SK-N-SH (cell line): ENCODE measurements at regions not wholly inside any gene's neighbourhood (a gene's known extent, or its start where the extent isn't known, plus 50 kb on each side); places are given as distances from the start of the nearest gene placed in this dataset.

Experiments used
- CTCF ChIA-PET: fragments of 300-600, 350-600 bp; formaldehyde crosslinking; extraction: SDS; loops from one replicate; lab custom pipeline; 2021; lab: Yijun Ruan, JAX
- POLR2A ChIA-PET: fragments of 350-600 bp; sonication (Branson Sonifier 250); formaldehyde crosslinking; extraction: SDS; loops from one replicate; lab custom pipeline; 2020; ENCODE audit warnings: antibody characterized with exemption, inconsistent platforms; lab: Yijun Ruan, JAX
- DNase-seq: peaks from one replicate; pipeline ENCODE4 v3.0.0; 2012
- H2AFZ ChIP-seq: fragments of 200-600 bp; sonication (generic); 2 replicates; pipeline ENCODE4 v1.8.1; 2016; ENCODE audit warnings: antibody characterized with exemption, mild to moderate bottlenecking, low read depth
- H3F3A ChIP-seq: fragments of 200-600 bp; sonication (generic); replicated peaks from 2 replicates; pipeline ENCODE3; 2016; ENCODE audit warnings: antibody characterized with exemption, mild to moderate bottlenecking; ENCODE audit not compliant: insufficient read depth
- H3K27ac ChIP-seq, 2 experiments: fragments of 200-500 bp in 1 of 2; fragments of 200-600 bp in 1 of 2; sonication (Bioruptor generic) in 1 of 2; sonication (generic), shearing (Covaris generic) in 1 of 2; 2 replicates each; pipeline versions ENCODE4 v1.5.1 to v1.6.1; 2014 to 2016; ENCODE audit warnings: low read depth in 2 of 2, inconsistent platforms in 1 of 2, low read length in 1 of 2, mild to moderate bottlenecking in 1 of 2, mixed read lengths in 1 of 2
- H3K27me3 ChIP-seq: fragments of 200-600 bp; sonication (generic), shearing (Covaris generic); 2 replicates; pipeline ENCODE4 v1.6.1; 2016; ENCODE audit warnings: mixed run types; ENCODE audit not compliant: insufficient read depth
- H3K36me3 ChIP-seq, 2 experiments: fragments of 200-500 bp in 1 of 2; fragments of 200-600 bp in 1 of 2; sonication (Bioruptor generic) in 1 of 2; sonication (generic) in 1 of 2; replicated peaks in 1 of 2; 2 replicates each; pipeline versions ENCODE3 to v1.5.1; 2014 to 2016; ENCODE audit warnings: low read length in 1 of 2, mild to moderate bottlenecking in 1 of 2; ENCODE audit not compliant: insufficient read depth in 2 of 2, control insufficient read depth in 1 of 2
- H3K4me1 ChIP-seq, 2 experiments: fragments of 200-500 bp in 1 of 2; fragments of 200-600 bp in 1 of 2; sonication (Bioruptor generic) in 1 of 2; sonication (generic), shearing (Covaris generic) in 1 of 2; 2 replicates each; pipeline versions ENCODE4 v1.5.1 to v1.6.1; 2014 to 2016; ENCODE audit warnings: low read depth in 1 of 2, low read length in 1 of 2, mixed run types in 1 of 2; ENCODE audit not compliant: insufficient read depth in 2 of 2, control insufficient read depth in 1 of 2
- H3K4me2 ChIP-seq: fragments of 200-600 bp; sonication (generic), shearing (Covaris generic); 2 replicates; pipeline ENCODE4 v1.6.1; 2017; ENCODE audit warnings: mixed run types
- H3K4me3 ChIP-seq, 2 experiments: fragments of 200-500 bp in 1 of 2; fragments of 200-600 bp in 1 of 2; sonication (Bioruptor generic) in 1 of 2; sonication (generic), shearing (Covaris generic) in 1 of 2; 2 replicates each; pipeline versions ENCODE4 v1.5.1 to v1.8.1; 2014 to 2016; ENCODE audit warnings: low read depth in 2 of 2, inconsistent platforms in 1 of 2, low read length in 1 of 2, mild to moderate bottlenecking in 1 of 2, mixed read lengths in 1 of 2, moderate library complexity in 1 of 2
- H3K79me2 ChIP-seq: fragments of 200-600 bp; sonication (generic); 2 replicates; pipeline ENCODE4 v1.8.1; 2017; ENCODE audit warnings: mild to moderate bottlenecking; ENCODE audit not compliant: insufficient read depth
- H3K9ac ChIP-seq: fragments of 200-600 bp; sonication (generic); 2 replicates; pipeline ENCODE4 v1.6.1; 2017; ENCODE audit warnings: mixed run types
- H3K9me2 ChIP-seq: fragments of 200-600 bp; sonication (generic); 2 replicates; pipeline ENCODE4 v1.6.1; 2017; ENCODE audit warnings: mixed run types
- H3K9me3 ChIP-seq: fragments of 200-600 bp; sonication (generic); 2 replicates; pipeline ENCODE4 v1.6.1; 2017; ENCODE audit warnings: mixed run types, mild to moderate bottlenecking, moderate library complexity
- H4K20me1 ChIP-seq: fragments of 200-600 bp; sonication (generic); 2 replicates; pipeline ENCODE4 v1.6.1; 2017; ENCODE audit warnings: mild to moderate bottlenecking, mixed run types; ENCODE audit not compliant: insufficient read depth
- CHD2 ChIP-seq: fragments of 150-350 bp; IDR thresholded peaks from 2 replicates; pipeline ENCODE4 v1.6.1; 2018; ENCODE audit warnings: low read length; ENCODE audit not compliant: partially characterized antibody
- EP300 ChIP-seq, 2 experiments: IDR thresholded peaks; 2 replicates each; pipeline versions ENCODE4 v1.4.0 to v1.6.1; 2012; ENCODE audit warnings: borderline replicate concordance in 1 of 2, low read depth in 1 of 2, low read length in 1 of 2
- FOXM1 ChIP-seq: IDR thresholded peaks from 2 replicates; pipeline ENCODE4 v1.4.0; 2012; ENCODE audit warnings: low read depth, mild to moderate bottlenecking
- GATA2 ChIP-seq: sonication (generic); formaldehyde crosslinking; IDR thresholded peaks from 2 replicates; pipeline ENCODE4 v1.5.0; 2020; ENCODE audit warnings: mild to moderate bottlenecking, missing genetic modification reagents
- JUND ChIP-seq: IDR thresholded peaks from 2 replicates; pipeline ENCODE4 v1.4.0; 2012
- MEF2A ChIP-seq: IDR thresholded peaks from 2 replicates; pipeline ENCODE4 v1.4.0; 2012; ENCODE audit warnings: low read depth, borderline replicate concordance
- REST ChIP-seq: IDR thresholded peaks from 2 replicates; pipeline ENCODE4 v1.6.1; 2012; ENCODE audit warnings: mild to moderate bottlenecking, low read depth, low read length, moderate library complexity
- SIN3A ChIP-seq: IDR thresholded peaks from 2 replicates; pipeline ENCODE4 v1.6.1; 2012; ENCODE audit warnings: low read depth, mild to moderate bottlenecking, low read length, moderate library complexity, borderline replicate concordance
- TAF1 ChIP-seq: IDR thresholded peaks from 2 replicates; pipeline ENCODE4 v1.6.1; 2012; ENCODE audit warnings: low read depth, mild to moderate bottlenecking, low read length, moderate library complexity, borderline replicate concordance
- TCF12 ChIP-seq: IDR thresholded peaks from 2 replicates; pipeline ENCODE4 v1.4.0; 2012
- USF2 ChIP-seq: fragments of 150-350 bp; IDR thresholded peaks from 2 replicates; pipeline ENCODE4 v1.6.1; 2017; ENCODE audit warnings: antibody characterized with exemption, low read length, low read depth, borderline replicate concordance
- YY1 ChIP-seq: IDR thresholded peaks from 2 replicates; pipeline ENCODE4 v1.4.0; 2012; ENCODE audit warnings: low read depth, mild to moderate bottlenecking
- WGBS: methylation state at CpG from one replicate; pipeline ENCODE4 v1.1.6; 2017; ENCODE audit warnings: low lambda C conversion rate; 5-methylcytosine and 5-hydroxymethylcytosine counted together
- TF ChIP-seq, protein P1 (sequence below): IDR thresholded peaks from 2 replicates; pipeline ENCODE4 v1.4.0; 2012; ENCODE audit warnings: low read depth, borderline replicate concordance

- WGBS: 34% methylated on average over 2 of the region's 2 CpGs
- Histone ChIP-seq H3K9me2 (0 out of 2 replicates have a peak, but pooled peaks cover 2% of the 10 kb centered on the region), H3K4me1 (no peaks in the 10 kb centered on the region; a peak in 1 of 4 replicates), H3K4me2 (no peak overlapping the region), H2AFZ (no peak overlapping the region), H3K27me3 (no peaks in the 10 kb centered on the region), H3K27ac (no peak overlapping the region), H3K4me3 (no peak overlapping the region), H3K79me2 (no peaks in the 10 kb centered on the region), H3F3A (no peaks in the 10 kb centered on the region), H4K20me1 (no peaks in the 10 kb centered on the region), H3K9ac (no peak overlapping the region), H3K36me3 (no peaks in the 10 kb centered on the region), H3K9me3 (no peaks in the 10 kb centered on the region)
- POLR2A ChIA-PET: no interaction called here
- DNase-seq: no peak
- TF ChIP-seq FOXM1 (no peak), TAF1 (no peak), MEF2A (no peak), GATA2 (CRISPR knock-in tag) (no peak), USF2 (no peak), REST (no peak), JUND (no peak), SIN3A (no peak), CHD2 (no peak)
- TF ChIP-seq, protein P1, sequence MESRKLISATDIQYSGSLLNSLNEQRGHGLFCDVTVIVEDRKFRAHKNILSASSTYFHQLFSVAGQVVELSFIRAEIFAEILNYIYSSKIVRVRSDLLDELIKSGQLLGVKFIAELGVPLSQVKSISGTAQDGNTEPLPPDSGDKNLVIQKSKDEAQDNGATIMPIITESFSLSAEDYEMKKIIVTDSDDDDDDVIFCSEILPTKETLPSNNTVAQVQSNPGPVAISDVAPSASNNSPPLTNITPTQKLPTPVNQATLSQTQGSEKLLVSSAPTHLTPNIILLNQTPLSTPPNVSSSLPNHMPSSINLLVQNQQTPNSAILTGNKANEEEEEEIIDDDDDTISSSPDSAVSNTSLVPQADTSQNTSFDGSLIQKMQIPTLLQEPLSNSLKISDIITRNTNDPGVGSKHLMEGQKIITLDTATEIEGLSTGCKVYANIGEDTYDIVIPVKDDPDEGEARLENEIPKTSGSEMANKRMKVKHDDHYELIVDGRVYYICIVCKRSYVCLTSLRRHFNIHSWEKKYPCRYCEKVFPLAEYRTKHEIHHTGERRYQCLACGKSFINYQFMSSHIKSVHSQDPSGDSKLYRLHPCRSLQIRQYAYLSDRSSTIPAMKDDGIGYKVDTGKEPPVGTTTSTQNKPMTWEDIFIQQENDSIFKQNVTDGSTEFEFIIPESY: no peak
- CTCF ChIA-PET: interaction anchor here (1.6 to 1.7 kb wide), 2 partner anchors 10 to 22 kb away, joined by 4 to 5 read pairs; no protein-coding TSS in a partner anchor
Measured at GRCh38 chr6:92352130-92352529, 1067.2 kb downstream of the EPHA7 start.

DNA sequence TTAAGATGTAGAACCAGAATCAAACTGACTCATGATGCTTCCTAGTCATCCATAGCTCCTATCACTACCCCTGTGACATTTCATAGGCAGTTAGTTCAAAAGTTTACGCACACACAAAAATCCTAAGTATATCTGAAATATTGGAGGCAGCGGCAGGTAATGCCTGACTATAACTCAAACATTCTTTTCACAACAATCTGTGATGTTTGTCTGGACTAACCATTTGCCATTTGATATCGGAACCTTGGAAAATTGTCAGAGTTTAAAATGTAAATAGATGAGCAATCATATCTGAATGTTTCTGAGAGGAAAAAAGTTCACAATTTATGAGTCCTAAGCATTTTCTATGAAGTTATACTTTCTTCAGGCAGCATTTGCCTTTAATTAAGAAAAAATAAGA lies 1078.2 kb downstream of the EPHA7 start:
- TF ChIP-seq MEF2A: no peak
- no peak for TF ChIP-seq YY1
- no peak for TF ChIP-seq CHD2
- TF ChIP-seq TCF12: no peak
- TF ChIP-seq EP300 (IDR thresholded peaks at IDR 0.05; ENCODE audit: borderline replicate concordance in 1 of 2, low read depth in 1 of 2, low read length in 1 of 2): no peak
- Histone ChIP-seq H3K4me1 (no peaks in the 10 kb centered on the region), H3K36me3 (no peaks in the 10 kb centered on the region), H3K27me3 (no peaks in the 10 kb centered on the region), H2AFZ (no peak overlapping the region), H3K9me3 (no peaks in the 10 kb centered on the region), H4K20me1 (no peaks in the 10 kb centered on the region), H3F3A (no peaks in the 10 kb centered on the region), H3K4me2 (no peak overlapping the region), H3K9me2 (no peaks in the 10 kb centered on the region), H3K27ac (no peak overlapping the region), H3K9ac (no peak overlapping the region), H3K4me3 (no peak overlapping the region), H3K79me2 (no peaks in the 10 kb centered on the region)
- DNase-seq: no peak
- CTCF ChIA-PET: no interaction called here
- 62% methylated on average over 3 of the region's 3 CpGs for WGBS
- POLR2A ChIA-PET: no interaction called here
